Mucosa of descending colon (tissue), 3 donors: ENCODE measurements at regions not wholly inside any gene's neighbourhood (a gene's known extent, or its start where the extent isn't known, plus 50 kb on each side); places are given as distances from the start of the nearest gene placed in this dataset.

Experiments
- ATAC-seq: fragments of 200-7000 bp; cut with Tn5 transposase; one replicate; pipeline ENCODE4 v1.9.1; 2020; ENCODE audit warnings: mild to moderate bottlenecking, moderate library complexity
- DNase-seq, 3 donors: peaks; one replicate each; pipeline ENCODE4 v3.0.0-alpha.2; 2020
- H3K36me3 ChIP-seq: fragments of 200-600 bp; one replicate; pipeline ENCODE4 v1.8.0; 2021; ENCODE audit warnings: low read depth, mild to moderate bottlenecking
- H3K4me1 ChIP-seq: fragments of 200-600 bp; one replicate; pipeline ENCODE4 v1.8.0; 2021; ENCODE audit warnings: low read depth, mild to moderate bottlenecking
- H3K4me3 ChIP-seq: fragments of 200-600 bp; one replicate; pipeline ENCODE4 v1.8.0; 2021; ENCODE audit warnings: mild to moderate bottlenecking
- H3K9me3 ChIP-seq: fragments of 200-600 bp; one replicate; pipeline ENCODE4 v1.8.0; 2021; ENCODE audit warnings: mild to moderate bottlenecking
- CTCF ChIP-seq: fragments of 200-600 bp; IDR thresholded peaks from one replicate; pipeline ENCODE4 v1.8.0; 2022; ENCODE audit warnings: antibody characterized with exemption, mild to moderate bottlenecking
- intact Hi-C, 2 donors: fragments of 100-400 bp; cut with DNase I in 1 of 2; cut with micrococcal nuclease in 1 of 2; formaldehyde crosslinking; loops; one replicate each; pipeline versions ENCODE4 v1.11.0 to v1.11.1; 2022; cut with DNase I, micrococcal nuclease
- donor health status: DM: no; HTN: no; CAD: no; lungs with moderate emphysema.
- donor health status: DM: no; HTN: no; CAD: no.
- donor health status: DM: no; HTN: yes; CAD: no.

GRCh38 chr13:109669956-109670355 is 116.4 kb downstream of the IRS2 start:
- H3K9me3 ChIP-seq: no peaks in the 10 kb centered on the region
- intact Hi-C loops: no loop called here
- no peak for DNase-seq
- no peak for TF ChIP-seq CTCF
- H3K36me3 ChIP-seq: no peaks in the 10 kb centered on the region
- no peak for ATAC-seq
- H3K4me1 ChIP-seq: no peaks in the 10 kb centered on the region
- no peak overlapping the region for H3K4me3 ChIP-seq

GRCh38 chr13:109669234-109669612 is 117.2 kb downstream of the IRS2 start:
- no peaks in the 10 kb centered on the region for H3K9me3 ChIP-seq
- no peak for TF ChIP-seq CTCF
- H3K36me3 ChIP-seq: no peaks in the 10 kb centered on the region
- intact Hi-C loops: no loop called here
- no peaks in the 10 kb centered on the region for H3K4me1 ChIP-seq
- DNase-seq: no peak
- H3K4me3 ChIP-seq: no peak overlapping the region
- no peak for ATAC-seq

GRCh38 chr13:109668433-109669233 is 117.8 kb downstream of the IRS2 start:
- intact Hi-C loops: no loop called here
- no peak for DNase-seq
- TF ChIP-seq CTCF: no peak

GRCh38 chr13:109667807-109668291 is 118.5 kb downstream of the IRS2 start:
- no peaks in the 10 kb centered on the region for H3K4me1 ChIP-seq
- no peak for DNase-seq
- no peak for TF ChIP-seq CTCF
- intact Hi-C loops: no loop called here
- no peak for ATAC-seq
- no peak overlapping the region for H3K4me3 ChIP-seq
- no peaks in the 10 kb centered on the region for H3K9me3 ChIP-seq
- no peaks in the 10 kb centered on the region for H3K36me3 ChIP-seq

More at GRCh38 chr13:109668433-109669233, 117.8 kb downstream of the IRS2 start:
- ATAC-seq: no peak
- H3K9me3 ChIP-seq: no peaks in the 10 kb centered on the region
- no peaks in the 10 kb centered on the region for H3K36me3 ChIP-seq
- H3K4me1 ChIP-seq: no peaks in the 10 kb centered on the region
- H3K4me3 ChIP-seq: no peak overlapping the region

- H3K9me3 ChIP-seq: no peaks in the 10 kb centered on the region
- H3K4me1 ChIP-seq: no peaks in the 10 kb centered on the region
- no peaks in the 10 kb centered on the region for H3K36me3 ChIP-seq
- no peak overlapping the region for H3K4me3 ChIP-seq
- no peak for DNase-seq
- ATAC-seq: no peak
- intact Hi-C loops: no loop called here
- TF ChIP-seq CTCF: no peak
Observed at GRCh38 chr13:109667056-109667455, 119.3 kb downstream of the IRS2 start.
